ENCODE measurements at regions not wholly inside any gene's neighbourhood (a gene's known extent, or its start where the extent isn't known, plus 50 kb on each side); places are given as distances from the start of the nearest gene placed in this dataset.

GRCh38 chrX:65587616-65588526 is 53.3 kb upstream of the LAS1L start:
- TF ChIP-seq POLR2AphosphoS5 (IDR thresholded peaks at IDR 0.05) = no peak
- no peak for TF ChIP-seq CTCF (IDR thresholded peaks at IDR 0.05)
- no peak for TF ChIP-seq POLR2A (IDR thresholded peaks at IDR 0.05)
